Stimulated activated CD8-positive, alpha-beta memory T cell treated with anti-CD3 and anti-CD28 coated beads, Interleukin-12 subunit alpha, Interleukin-12 subunit beta, amount 100 ng/mL, for 4 hours (primary cell): ENCODE measurements at regions not wholly inside any gene's neighbourhood (a gene's known extent, or its start where the extent isn't known, plus 50 kb on each side); places are given as distances from the start of the nearest gene placed in this dataset.
"Not testable (repeated sequence)": the region's sequence is repeated elsewhere in the genome, so short reads cannot be mapped to it uniquely, and the experiment has no call there.

Experiments
- DNase-seq: peaks from one replicate; pipeline ENCODE4 v3.0.0-alpha.2; 2020; ENCODE audit warnings: low read depth

DNA sequence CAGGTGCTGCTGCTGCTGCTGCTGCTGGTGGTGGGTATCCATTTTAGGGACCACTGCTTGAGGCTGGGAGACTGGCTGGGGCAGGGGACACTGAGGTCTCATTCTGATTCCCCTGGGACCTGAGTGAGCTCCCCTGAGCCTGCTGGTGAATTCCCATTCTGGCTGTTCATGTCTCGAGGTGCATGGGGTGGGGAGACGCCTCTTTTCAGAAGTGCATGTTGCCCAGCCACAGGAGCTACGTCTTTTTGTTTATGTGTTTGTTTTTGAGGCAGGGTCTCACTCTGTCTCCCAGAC is 133.4 kb downstream of the RHOU start:
- no peak for DNase-seq

DNA sequence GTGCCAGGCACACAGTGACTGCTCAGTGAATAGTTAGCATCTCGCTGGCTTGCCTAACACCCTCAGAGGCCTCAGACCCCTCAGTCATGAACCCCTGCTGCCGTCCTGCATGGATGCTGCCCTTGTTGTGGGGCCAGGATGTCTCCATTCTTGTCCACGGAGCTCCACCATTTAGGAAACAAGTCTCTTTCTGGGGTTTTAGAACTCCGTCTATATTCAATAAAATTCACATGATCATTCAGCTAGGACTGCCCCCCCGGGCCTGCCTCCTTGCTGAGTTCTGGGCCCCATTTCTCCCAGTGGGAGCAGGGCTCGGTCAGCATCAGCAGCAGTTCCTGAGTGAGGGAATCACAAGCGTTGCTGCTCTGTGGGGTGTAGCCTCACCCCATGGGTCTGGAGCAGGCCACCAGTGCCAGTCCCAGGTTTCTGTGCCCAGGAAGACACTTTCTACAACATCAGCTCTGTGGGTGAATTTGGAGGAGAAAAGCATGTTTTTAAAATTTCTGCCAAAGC is 134.1 kb downstream of the RHOU start:
- DNase-seq: no peak

DNA sequence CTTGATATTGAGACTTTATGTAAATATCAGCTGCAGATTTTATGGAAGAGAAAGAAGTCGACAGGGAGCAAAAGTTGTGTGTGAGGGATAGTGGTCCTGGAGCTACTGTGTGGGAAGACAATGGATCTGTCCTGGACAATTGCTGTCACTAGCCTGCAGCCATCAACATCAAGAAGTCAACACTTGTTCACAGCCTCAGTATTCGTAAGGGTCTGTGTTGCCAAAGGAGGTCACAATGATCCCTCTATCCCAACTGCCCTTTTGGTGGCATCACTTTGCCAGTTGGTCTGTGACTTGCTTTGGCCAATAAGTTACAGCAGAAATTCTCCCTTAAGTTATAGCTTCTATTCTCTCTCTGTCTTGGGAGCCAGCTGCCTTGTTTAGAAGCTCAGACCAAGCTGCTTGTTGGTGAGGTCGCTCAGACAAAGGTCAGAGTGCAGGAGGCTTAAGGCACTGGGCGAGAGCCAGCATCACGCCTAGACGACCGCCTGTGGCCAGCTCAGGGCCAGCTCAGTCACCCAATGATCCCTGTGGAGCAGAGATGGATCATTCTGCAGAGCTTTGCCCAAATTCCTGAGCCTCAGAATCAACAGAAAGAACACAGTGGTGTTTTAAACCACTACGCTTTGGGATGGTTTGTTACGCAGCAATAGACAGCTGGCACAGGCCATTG is 134.9 kb downstream of the RHOU start:
- no peak for DNase-seq

DNA sequence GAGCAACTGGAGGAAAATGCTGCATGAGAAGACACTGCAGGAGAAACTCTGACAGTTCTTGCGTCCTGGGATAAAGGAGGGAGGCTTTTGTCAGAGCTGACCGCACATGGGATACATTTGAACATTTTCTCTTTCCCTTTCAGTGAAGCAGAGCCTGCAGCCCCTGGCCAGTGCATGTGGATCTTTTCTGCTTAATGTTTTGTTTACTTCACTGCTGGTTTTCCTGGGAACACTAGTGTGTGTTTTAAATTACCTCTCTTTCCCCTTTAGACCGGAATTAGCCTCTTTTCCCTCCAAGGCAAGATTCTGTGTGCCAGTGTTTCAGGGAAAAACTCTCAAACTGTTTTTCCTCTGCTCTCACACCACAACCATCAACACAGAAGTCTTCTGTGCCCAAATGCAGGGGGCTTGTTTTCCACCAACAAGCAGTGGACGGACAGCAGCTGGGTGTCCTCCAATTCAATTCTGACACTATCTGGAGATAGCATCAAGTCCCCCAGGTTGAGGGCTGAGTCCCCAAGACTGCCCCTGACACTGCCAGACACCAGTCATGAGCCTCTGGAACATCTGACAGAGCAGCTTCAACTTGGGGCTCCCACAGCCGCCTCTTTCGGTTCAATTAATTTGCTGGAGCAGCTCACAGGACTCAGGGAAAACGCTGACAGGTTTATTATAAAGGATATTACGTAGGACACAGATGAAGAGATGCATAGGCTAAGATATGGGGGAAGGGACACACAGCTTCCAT is 136.2 kb downstream of the RHOU start:
- no peak for DNase-seq

DNA sequence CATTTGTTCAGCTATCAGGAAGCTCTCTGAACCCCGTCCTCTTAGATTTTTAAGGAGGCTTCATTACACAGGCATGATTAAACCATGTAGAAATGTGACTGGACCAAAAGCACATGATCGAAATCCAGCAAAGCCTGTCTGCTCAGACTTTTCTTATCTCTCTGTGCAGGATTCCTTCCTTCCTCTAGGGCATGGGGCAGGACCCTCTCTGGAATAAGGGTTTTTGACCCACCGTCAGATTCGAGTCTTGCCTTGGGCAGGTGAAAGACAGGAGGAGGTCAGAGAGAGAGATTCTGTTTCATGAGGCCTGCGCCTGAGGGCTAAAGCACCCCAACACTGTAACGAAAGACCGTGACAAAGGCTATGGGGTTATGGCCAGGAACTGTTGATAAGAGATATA is 136.8 kb downstream of the RHOU start:
- no peak for DNase-seq

DNA sequence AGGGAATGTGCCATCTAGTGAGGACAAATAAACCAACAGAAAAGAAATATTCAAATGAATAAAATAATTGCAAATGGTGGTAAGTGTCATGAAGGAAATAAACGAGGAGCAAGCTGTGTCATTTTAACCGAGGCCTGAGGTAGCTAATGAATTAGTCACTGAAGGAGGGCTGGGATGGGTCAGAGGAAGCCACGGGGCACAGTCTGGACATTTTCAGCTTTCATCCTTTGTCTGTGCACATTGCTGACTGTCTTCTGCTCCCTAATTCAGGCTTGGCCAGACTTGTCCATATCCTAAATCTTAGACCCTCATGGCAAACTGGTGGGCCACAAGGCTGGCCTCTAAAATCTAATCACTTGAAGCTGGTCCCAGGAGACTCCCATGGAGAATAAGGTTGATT is 138.4 kb downstream of the RHOU start:
- DNase-seq: no peak

DNA sequence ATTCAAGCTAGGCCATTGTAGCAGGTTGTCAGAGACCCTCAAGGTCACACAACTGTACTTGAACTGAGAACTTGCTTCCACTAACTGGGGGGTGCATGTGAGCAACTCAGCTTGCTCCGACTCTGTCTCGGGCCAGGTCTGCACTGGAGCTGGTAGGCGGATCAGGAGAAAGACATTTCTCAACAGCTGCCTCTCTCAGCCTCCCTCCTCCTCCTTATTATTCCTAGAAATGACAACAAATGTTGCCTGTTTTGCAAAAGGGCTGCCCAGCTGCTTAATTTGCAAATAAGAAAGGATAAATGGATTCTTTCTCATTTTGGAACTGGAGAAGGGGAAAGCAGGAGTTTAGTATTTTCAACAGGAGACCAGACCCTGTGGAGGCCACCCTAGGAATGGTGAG is 140.5 kb downstream of the RHOU start:
- no peak for DNase-seq

DNA sequence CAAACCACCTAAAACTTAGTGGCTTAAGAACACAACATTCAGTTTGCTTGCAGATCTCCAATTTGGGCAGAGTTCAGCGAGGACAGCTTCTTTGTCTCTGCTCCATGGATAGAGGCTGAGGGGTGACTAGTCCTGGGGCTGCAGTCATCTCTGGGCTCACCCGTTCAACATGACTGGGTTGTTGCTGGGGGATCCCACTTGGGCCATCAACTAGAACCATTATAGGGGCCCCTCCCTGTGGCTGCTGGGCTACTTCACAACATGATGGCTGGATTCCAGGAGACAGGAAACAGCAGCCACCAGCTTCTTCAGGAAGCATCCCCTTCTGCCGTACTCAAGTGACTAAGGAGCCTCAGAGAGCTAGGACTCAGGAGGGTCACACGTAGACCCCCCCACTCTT is 140.9 kb downstream of the RHOU start:
- no peak for DNase-seq

DNA sequence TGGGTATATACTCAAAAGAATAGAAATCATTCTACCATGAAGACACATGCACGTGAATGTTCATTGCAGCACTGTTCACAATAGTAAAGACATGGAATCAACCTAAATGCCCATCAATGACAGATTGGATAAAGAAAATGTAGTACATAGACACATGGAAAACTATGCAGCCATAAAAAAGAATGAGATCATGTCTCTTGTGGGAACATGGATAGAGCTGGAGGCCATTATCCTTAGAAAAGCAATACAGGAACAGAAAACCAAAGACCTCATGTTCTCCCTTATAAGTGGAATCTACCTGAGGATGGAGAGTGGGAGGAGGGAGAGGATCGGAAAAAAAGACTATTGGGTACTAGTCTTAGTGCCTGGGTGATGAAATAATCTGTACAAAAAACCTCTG is 143.9 kb downstream of the RHOU start:
- no peak for DNase-seq

DNA sequence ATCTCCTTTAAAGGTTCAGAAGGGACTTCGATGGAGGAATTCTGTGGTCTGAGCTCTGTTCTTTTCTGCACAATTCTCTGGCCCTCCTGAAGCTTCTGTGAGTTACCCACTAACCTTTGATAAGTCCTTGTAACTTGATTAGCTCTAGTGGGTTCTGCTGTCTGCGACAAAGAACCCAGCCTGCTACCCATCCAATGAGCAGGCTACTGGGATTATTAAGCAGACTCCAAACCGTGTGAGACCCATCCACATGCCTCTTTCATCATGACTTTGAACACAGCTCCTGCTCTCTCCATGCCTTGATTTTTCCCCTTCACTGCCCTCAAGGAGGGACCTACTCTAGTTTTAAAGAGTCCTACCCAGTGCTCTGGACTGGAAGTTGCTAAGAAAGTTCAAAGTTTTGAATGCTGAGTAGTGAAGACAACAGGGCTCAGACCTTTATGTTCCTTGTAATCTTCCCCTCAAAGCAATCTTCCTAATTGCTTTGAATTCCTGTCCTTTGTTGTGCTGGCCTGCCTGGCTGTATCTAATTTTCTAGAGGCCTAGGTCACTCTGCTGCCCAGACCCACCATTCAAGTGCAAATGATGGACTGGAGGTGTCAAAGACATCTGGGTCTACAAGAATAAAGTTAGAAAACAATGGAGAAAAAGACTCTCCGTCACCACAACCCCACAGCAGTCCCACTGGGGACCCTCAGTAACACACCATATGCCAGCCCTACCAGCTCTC is 146.9 kb downstream of the RHOU start:
- DNase-seq: no peak

DNA sequence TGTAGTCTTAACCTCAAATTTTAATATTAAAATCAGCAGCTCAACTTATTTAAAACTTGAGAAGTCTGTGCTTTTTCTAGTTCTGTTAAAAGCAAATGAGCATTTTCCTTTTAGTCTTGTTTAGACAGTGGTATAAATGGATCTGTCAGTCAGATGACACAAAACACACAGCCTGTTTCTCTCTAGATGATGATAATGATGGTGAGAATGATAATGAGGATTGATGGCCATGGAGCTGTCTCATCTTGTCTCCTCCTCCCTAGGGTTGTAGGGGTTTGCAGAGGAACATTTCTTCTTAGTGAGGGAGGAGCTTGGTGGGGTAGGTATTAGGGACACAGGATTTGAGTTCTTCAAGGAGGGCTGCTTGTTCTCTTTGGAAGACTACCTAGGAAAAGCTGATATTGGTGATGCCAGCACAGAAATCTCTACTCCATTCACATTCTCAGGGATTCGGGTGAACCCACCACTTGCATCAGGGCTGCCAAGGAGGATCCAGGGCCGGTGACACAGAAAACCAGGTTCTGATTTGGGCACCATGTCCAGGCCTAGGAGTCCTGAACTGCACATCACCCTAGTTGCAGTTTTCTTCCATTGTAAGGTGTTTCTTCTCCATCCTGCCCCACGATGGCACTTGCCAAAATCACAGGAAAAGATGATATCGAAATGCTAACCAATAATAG is 147.6 kb downstream of the RHOU start:
- DNase-seq: no peak

DNA sequence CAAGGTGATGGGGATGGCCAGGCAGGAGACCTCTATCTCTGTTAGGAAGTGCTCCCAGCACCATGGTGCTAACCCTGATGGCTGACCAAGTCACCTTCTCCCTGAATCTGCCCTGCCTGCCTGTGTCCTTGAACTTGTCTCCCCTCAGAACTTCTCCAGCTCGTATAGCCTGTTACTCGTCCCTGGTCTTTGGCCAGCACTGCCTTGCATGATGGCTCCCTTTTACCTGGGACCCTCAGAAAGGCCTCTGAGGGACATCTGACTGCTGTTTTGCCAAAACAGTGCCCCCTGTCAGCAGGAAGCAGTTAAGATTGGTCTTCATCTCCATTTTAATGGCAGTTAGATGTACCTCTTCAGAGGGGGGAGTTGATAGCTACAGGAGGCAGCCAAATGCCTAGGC is 148.3 kb downstream of the RHOU start:
- no peak for DNase-seq

DNA sequence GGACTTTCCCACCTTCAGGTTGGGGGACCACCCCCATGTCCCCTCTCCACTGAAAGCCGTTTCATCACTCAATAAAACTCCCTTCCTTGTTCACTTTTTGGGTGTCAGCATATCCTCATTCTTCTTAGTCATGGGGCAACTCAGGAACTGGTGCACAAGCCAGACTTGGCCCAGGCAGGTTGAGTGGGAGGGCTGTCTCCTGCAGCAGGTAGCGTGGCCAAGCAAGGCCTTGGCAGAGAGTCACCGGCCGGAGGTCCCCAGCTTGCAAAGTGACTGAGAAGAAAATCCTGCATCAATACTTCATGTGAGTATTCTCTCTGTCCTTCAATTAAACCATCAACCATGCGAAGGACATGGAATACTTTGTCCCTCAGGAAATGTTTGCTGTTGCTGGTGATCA is 148.9 kb downstream of the RHOU start:
- DNase-seq: no peak

DNA sequence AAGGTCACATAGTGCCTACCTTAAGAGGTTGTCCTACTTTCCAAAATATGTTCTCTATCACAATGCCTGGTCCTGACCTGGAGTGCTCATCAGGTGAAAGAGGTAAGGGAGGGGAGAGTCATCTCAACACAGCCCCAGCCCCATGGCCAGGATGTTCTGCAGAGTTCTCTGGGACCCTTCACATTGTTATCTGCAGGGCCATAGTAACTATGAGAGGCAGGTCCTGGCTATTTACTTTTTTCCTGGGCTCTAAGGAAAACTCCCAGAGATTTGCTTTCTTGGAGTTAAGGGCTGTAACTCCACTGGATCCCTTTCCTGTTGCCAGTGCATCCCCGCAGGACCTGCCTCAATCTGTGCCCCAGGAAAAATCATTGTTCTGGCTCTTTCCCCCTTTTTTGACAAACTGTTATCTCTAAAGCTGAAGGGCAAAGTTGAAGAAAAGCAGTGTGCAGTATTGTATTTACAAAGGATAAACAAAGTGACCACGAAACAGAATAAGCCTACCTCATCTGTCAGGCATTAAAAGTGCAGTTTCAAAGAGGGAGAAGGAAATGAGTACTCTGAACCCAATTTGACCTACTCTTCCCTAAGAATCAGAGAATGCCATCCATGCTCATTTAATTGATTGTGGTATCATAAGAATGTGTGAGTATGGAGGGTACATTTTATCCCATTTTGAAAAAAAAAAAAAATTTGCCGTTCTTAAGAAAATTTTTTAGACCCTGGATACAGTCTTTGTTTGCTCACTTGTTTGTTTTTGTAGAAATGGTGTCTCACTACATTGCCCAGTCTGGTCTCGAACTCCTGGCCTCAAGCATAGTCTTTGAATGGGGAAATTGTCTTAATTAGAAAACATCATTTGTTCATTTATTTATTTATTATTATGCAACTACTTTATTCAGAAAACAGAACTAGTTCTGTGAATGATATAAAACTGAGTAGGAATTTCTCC is 149.6 kb downstream of the RHOU start:
- no peak for DNase-seq

DNA sequence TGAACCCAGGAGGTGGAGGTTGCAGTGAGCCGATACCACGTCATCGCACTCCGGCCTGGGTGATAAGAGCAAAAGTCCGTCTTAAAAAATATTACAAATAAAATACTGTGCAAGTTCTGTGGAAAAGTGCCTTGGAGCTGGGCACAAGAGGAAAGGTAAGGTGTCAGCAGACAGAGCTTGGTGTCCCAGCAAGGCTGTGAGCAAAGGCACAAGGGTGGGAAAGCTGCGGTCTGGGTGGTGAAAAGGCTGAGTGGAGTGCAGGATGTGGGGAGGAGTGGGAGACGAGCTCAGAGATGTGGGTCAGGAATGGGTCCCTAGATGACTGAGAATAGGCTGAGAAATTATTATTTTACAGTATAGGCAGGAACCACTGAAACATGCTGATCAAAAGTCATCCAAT is 150.6 kb downstream of the RHOU start:
- no peak for DNase-seq

DNA sequence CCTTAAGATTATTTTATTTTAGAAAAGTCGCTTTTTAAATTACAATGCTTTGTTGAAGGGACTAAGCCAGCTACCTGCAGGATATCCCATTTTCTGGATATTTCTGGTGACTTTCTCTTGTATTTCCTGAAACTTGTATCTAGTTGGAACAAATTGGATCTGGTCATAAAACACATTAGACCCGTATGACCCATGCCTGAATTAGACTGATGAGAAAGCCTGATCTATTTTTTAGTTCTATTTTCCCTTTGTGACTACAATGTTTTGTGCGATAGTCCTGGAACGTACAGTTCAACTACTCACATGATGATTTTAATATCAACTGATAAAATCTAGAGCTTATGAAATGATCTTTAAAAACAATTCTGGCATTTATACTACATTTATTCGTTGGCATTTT is 151.8 kb downstream of the RHOU start:
- DNase-seq: no peak

DNA sequence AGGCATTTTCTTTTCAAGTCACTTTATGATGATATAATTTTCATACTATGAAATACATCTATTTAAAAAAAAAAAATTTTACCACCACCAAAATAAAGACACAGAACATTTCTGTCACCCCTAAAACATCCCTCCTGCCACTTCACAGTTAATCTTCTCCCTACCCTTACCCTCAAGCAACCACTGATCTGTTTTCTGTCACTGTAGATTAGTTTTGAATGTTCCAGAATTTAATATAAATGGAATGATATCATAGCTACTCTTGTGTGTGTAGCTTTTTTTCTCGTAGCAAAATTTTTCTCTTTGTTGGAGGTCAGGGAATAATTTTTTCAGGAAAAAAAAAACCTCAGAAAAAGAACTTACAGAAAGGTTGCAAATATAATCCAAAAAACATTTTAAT is 152.7 kb downstream of the RHOU start:
- DNase-seq: no peak

DNA sequence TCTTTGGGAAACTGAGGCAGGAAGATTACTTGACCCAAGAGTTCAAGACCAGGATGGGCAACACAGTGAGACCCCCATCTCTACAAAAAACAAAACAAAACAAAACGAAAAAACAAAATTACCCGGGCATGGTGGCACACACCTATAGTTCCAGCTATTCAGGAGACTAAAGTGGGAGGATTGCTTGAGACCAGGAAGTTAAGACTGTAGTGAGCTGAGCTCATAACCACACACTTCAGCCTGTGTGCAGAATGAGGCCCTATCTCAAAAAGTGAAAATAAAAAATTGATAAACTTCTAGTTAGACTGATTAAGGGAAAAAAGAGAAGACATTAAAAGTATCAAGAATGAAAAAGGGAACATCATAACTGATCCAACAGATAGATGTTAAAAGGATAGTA is 154.0 kb downstream of the RHOU start:
- DNase-seq: no peak

DNA sequence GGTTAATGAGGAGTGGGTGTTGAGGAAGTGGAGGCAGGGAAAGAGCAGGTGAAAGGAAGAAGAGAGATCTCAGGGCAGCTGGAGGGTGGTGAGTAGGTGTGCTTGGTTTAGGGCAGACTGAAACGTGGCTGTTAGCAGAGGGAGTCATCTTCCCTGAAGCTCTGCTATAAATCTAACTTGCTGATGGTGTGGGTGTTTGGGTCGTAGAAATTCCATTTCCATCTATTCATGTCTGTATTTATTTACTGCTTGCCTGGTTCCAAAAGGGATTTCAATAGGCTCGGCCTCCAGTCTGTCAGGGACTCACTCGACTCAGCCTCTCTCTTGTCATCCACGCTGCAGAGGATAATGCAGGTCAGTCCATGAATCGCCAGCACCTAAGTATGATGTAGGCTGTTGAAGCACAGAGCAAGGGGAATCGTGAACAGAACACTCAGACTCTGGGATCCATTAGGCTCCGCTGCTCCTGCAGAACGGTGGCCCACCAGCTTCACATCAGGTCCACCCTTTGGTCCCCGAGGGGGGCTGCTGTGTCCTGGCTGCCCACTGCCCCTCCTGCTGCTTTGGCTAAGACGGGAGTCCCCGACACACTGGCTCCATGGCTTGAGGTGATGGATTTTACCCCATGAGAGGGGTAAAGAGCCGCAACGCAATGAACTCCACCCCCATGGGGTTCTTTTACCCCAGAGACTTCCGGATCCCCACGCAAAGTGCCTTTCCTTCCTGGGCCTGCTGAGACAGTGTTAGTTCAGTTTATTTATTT is 156.2 kb downstream of the RHOU start:
- DNase-seq: no peak

DNA sequence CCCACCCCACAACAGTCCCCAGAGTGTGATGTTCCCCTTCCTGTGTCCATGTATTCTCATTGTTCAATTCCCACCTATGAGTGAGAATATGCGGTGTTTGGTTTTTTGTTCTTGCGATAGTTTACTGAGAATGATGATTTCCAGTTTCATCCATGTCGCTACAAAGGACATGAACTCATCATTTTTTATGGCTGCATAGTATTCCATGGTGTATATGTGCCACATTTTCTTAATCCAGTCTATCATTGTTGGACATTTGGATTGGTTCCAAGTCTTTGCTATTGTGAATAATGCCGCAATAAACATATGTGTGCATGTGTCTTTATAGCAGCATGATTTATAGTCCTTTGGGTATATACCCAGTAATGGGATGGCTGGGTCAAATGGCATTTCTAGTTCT is 156.9 kb downstream of the RHOU start:
- not testable (repeated sequence) for DNase-seq

DNA sequence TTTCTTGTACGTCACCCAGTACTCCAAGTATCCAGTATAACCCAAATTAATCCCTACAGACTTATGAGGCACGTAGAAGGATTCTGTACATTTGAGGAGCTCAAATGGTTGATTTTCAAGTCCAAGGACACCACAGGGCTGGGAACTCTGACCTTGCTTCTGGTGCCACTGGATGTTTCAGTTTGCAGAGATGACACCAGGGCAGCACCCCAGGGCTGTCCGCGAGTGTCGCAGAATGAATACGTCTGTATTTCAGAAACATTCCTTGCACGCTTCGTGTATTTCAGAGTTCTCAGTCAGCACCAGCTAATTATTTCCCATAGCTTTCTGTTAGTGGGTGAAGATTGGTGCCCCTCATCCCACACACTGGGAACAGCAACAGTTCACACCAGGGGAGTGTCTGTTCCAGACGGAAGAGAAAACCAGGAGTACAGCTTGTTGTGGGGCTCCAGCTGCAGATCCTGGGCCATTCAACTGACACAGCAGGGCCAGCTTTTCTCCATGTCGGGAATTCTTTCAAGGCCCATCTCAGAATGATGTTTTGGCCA is 159.2 kb downstream of the RHOU start:
- no peak for DNase-seq
